Cerebellar nuclear complex (tissue), 1 donor: ENCODE measurements at regions not wholly inside any gene's neighbourhood (a gene's known extent, or its start where the extent isn't known, plus 50 kb on each side); places are given as distances from the start of the nearest gene placed in this dataset.
"Not testable (repeated sequence)": the region's sequence is repeated elsewhere in the genome, so short reads cannot be mapped to it uniquely, and the experiment has no call there.

Experiments
- DNase-seq, 2 experiments: peaks; one replicate each; lab custom pipeline; 2025; lab: John Stamatoyannopoulos, UW

GRCh38 chr12:42030588-42030987 lies 114.1 kb downstream of the GXYLT1 start:
- no peak for DNase-seq

DNA sequence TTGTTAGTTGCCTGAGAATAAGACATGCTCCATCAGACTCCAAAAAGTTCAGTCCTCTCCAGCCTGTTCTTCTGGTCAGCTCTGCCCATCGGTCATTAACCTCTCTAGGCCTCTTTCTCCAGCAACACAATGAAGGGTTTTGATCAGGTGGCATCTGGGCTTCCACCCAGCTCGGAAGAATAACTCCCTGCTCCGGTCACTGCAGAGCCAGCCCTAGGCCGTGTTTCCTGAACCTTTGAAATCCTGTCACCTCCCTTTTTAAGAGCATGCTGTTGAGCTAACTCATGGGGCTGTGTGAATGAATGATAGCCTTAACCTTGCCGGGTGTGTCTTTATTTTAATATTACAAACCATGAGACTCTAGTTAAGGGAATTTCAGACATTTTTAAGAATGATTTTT lies 117.1 kb downstream of the GXYLT1 start:
- DNase-seq, result no peak

- DNase-seq, result no peak
These were observed 120.2 kb downstream of the GXYLT1 start for GRCh38 chr12:42024495-42024830.

GRCh38 chr12:42023733-42024494 lies 120.8 kb downstream of the GXYLT1 start:
- DNase-seq, result no peak

DNA sequence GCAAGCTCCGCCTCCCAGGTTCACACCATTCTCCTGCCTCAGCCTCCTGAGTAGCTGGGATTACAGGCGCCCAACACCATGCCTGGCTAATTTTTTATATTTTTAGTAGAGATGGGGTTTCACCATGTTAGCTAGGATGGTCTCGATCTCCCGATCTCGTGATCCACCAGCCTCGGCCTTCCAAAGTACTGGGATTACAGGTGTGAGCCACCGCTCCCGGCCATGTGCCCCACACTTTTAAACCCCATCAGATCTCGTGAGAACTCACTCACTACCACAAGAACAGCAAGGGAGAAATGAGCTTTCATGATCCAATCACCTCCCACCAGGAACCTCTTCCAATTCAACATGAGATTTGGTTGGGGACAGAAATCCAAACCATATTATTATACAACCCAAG lies 122.7 kb downstream of the GXYLT1 start:
- DNase-seq, result not testable (repeated sequence)

GRCh38 chr12:42021469-42021868 lies 123.2 kb downstream of the GXYLT1 start:
- no peak for DNase-seq

GRCh38 chr12:42020226-42020625 lies 124.4 kb downstream of the GXYLT1 start:
- DNase-seq, result no peak

- DNase-seq, result no peak
These were observed 124.9 kb downstream of the GXYLT1 start for GRCh38 chr12:42019746-42020145.

DNA sequence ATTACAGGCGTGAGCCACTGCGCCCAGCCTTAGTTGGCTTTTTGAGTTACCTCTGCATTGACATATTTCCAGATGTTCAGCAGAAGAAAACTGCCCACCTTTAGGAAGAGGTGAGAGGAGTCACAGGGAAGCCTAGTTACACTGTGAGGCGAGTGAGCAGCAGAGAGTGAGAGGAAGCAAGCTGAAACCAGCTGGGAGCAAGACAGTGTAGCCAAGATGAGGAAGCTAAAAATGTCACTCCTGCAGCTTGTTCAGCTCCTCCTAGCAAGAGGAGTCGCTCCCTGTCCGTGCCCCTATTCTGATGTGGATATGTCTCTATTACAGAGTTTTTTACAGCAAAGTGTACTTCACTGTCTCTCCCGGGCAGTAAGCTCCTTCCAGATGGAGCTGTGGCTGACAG lies 127.6 kb downstream of the GXYLT1 start:
- DNase-seq, result no peak

DNA sequence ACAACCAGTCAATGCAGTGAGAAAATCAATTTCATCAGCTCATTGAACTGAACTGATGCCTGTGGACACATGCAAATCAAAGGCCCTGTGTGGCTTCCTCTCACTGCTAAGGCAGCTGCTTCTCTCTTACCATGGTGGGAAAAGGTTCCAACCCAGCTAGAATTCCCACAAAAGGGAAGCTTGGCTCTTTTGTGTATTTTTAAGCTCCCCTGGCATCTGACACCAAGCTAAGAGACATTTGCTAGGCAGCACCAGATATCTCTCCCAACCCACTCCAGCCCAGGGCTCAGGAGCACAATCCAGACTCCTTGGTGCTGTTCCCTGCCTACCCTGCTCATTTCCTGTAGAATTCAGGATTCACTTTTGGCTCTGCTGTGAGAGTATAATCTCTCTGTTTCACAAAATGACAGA lies 129.6 kb downstream of the GXYLT1 start:
- DNase-seq, result no peak

DNA sequence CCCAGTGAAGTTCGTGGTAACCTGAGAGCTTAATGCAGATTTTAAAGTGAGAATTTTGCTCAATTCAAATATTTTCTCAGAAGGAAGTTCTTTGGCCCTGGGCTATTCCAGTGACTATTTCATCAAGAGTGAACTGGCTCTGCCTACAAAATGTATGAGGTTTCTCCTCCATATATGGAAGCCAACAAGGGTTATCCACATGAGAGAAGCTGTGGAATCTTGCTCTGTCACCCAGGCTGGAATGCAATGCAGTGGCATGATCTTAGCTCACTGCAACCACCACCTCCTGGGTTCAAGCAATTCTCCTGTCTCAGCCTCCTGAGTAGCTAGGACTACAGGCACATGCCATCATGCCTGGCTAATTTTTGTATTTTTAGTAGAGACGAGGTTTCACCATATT lies 132.2 kb downstream of the GXYLT1 start:
- DNase-seq, result not testable (repeated sequence)

DNA sequence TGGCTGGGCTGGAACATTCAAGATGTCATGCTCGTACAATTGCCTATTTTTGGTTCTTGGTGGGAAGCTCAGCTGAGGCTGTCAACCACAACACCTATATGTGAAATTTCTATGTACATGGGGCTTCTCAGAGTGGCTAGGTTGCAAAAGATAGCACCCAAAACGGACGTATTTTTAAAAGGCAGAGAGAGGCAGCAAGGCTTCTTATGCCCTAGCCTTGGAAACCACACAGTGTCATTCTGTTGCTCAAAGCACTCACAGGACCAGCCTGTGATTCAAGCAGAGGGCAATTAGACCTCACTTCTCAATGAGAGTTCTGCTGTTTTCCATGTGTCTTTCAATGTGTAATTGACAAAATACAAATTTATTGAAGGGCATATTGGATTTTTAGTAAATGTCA lies 134.0 kb downstream of the GXYLT1 start:
- DNase-seq, result no peak

DNA sequence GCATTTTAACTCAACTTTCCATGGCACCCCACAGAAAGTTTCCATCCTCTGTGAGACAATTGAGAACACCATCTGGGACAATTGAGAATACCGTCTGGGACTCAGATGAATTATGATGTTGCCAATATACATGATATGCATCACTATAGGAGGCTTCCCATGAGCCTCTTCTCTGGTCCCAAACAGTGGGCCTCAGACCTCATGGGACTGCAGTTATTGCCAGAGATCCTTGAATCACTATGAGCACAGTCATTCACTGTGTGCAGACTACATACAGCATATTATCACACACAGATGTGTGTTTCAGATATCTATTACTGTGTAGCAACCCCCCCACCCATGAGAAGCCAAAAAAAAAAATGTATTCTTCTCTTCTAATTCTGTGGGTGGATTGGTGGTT lies 134.4 kb downstream of the GXYLT1 start:
- no peak for DNase-seq

DNA sequence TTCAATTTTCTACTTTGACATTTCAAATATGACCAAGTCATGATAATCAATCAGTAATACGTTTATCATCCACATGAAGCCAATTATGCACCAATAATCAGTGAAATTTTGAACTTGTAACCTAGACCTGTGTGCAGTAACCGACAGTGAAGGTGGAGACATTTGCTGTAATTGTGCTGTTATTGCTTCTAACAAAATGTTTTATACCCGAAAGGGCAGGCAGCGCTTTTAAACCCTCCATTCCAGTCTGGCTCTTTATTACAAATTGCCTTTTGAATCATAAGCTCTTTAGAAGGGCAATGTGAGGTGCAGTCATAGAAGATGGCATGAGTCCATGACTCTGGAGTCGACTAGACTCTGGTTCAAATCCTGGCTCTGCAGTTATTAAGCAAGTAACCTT lies 135.7 kb downstream of the GXYLT1 start:
- no peak for DNase-seq

DNA sequence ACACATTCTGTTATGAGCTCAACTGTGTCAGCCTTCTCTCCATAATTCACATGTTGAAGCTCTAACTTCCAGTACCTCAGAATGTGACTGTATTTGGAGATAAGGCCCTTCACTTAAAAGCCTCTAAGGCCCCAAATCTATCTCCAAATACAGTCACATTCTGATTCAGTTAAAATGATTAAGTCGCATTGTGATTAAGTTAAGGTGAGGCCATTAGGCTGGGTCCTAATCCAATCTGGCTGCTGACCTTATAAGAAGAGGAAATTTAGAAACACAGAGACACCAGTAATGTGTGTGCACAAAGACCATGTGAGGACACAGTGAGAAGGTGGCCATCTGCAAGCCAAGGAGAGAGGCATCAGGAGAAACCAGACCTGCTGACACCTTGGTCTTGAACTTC lies 141.6 kb downstream of the GXYLT1 start:
- DNase-seq, result no peak

DNA sequence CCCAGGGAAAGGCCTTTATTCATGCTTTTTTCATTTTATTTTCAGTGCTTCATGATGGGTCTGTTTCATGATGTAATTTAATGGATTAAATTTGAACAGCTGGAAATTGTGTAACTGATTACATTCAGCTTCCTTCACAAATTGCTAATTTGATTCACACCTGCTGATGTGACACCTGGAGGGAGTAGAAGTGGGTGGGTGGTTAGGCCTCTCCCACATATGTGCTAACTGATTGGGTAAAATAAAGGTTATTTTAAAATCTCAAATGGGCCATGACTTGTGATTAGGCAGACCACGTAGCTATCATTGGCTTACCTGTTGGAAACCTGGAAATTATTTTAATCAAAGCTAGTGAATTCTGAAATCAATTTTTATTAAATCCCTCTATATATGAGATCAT lies 142.1 kb downstream of the GXYLT1 start:
- DNase-seq, result no peak

DNA sequence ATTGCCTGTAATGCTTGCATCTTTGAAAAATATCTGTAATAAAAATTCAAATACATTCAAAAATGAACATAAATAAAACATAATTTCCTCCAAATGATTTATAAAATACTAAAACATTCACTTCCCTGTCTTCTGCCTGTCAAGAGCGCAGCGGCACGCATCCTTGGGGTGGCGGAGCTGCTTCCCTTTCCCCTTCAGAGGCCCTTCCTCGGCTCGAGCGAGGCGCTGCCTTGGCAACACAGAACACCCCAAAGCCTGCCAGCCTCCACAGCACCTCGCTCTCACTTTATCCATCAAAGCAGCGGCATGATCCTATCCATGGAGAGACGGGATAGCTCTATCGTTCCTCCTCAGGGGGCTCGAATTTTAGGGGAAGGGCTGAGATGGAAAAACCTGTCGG lies 146.2 kb downstream of the GXYLT1 start:
- DNase-seq, result no peak

GRCh38 chr12:41993283-41993682 lies 151.4 kb downstream of the GXYLT1 start:
- DNase-seq, result no peak

DNA sequence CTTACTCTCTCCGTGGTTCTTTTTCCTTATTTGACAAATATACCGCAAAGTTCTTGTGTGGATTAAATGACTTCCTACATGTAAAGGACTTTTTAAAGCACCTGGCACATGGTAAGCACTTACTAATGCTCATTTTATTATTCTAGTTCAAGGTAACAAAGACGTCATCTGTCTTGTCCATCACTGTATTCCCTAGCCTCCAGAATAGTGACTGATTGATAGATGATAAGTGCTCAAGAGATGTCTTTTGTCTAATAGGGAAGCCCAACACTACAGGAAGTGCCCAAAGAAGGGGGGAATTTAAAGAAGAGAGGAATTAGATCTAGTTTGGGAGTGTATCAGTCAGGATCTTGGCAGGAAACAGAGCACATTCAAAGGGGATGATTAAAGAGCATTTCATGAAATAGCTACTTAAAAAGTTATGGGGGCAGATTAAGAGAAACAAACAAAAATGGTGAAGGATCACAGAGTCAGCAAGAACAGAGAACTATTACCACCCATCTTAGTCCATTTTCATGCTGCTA lies 151.9 kb downstream of the GXYLT1 start:
- no peak for DNase-seq

DNA sequence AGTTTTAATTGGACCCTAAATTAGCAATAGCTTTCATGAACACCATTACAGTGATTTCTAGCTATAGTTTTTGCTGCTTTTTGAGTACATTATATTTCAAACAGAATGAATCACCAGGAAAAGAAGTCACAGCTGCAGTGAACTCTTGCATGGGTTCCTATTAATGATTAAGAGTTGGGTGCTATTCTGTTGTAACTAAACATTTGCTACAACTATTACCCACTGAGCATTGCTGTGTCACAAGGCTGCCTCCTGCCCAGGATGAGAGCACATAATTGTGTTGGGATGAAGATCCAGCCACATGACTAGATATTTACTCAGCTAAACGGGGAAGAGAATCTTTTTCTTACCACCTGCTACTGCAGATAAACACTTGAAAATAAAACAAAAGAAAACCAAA lies 152.7 kb downstream of the GXYLT1 start:
- no peak for DNase-seq

DNA sequence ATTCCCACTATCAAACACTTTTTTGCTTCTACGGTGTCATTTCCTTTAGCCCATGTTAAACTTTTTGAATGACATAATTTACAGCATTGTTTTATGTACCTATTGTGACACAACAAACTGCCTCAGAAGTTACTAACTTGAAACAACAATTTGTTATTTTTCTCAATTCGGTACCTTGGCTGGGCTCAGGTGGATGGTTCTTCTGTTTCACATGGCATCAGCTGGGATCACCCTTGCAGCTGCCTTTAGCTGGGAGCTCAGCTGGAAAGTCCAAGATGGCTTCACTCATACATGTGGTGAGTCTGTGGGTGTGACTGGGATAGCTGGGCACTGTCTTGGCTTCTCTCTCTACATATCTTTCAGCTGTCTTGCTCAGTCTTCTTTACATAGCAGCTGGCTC lies 156.0 kb downstream of the GXYLT1 start:
- no peak for DNase-seq

DNA sequence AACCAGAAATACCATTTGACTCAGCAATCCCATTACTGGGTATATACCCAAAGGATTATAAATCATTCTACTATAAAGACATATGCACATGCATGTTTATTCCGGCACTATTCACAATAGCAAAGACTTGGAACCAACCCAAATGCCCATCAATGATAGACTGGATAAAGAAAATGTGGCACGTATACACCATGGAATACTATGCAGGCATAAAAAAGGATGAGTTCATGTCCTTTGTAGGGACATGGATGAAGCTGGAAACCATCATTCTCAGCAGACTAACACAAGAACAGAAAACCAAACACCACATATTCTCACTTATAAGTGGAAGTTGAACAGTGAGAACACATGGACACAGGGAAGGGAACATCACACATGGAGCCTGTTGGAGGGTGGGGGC lies 158.2 kb downstream of the GXYLT1 start:
- not testable (repeated sequence) for DNase-seq

GRCh38 chr12:41983856-41984255 lies 160.8 kb downstream of the GXYLT1 start:
- no peak for DNase-seq

DNA sequence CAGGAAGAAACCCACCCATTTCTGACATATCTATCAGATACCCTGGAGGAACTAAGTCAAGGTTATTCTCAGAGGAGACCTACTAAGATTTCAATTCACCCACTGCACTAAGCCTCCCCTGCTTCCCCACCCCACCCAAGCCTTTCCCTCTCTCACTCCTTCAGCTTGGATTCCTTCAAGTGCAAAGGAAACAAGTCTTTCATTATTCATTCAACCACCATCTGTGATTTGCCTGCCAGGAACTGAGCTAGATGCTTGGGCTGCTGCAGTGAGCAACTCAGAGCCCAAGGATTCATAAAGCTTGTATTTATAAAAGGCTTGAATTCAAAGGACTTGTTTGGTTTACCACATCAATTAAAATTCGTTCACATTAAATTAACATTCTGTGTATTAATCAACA lies 161.3 kb downstream of the GXYLT1 start:
- DNase-seq, result no peak
